HEK293T (cell line): ENCODE measurements at regions not wholly inside any gene's neighbourhood (a gene's known extent, or its start where the extent isn't known, plus 50 kb on each side); places are given as distances from the start of the nearest gene placed in this dataset.

Source experiments
- ARNT ChIP-seq: fragments of 450-650 bp; IDR thresholded peaks from 2 replicates; pipeline ENCODE4 v1.6.1; 2017; ENCODE audit warnings: mild to moderate bottlenecking
- BHLHE40 ChIP-seq: fragments of 450-650 bp; IDR thresholded peaks from 2 replicates; pipeline ENCODE4 v1.6.1; 2016; ENCODE audit warnings: mild to moderate bottlenecking, moderate library complexity, borderline replicate concordance
- FOXA1 ChIP-seq: fragments of 450-650 bp; IDR thresholded peaks from 2 replicates; pipeline ENCODE4 v1.6.1; 2016; ENCODE audit warnings: mild to moderate bottlenecking
- FOXK2 ChIP-seq: fragments of 450-650 bp; IDR thresholded peaks from 2 replicates; pipeline ENCODE4 v1.6.1; 2016; ENCODE audit warnings: mild to moderate bottlenecking
- FOXM1 ChIP-seq: fragments of 450-650 bp; IDR thresholded peaks from 2 replicates; pipeline ENCODE4 v1.6.1; 2017; ENCODE audit warnings: mild to moderate bottlenecking, borderline replicate concordance
- HDGF ChIP-seq: fragments of 450-650 bp; IDR thresholded peaks from 2 replicates; pipeline ENCODE4 v1.6.1; 2017; ENCODE audit warnings: antibody characterized with exemption, borderline replicate concordance
- L3MBTL2 ChIP-seq: fragments of 450-650 bp; conservative IDR thresholded peaks from 2 replicates; pipeline ENCODE4 v1.6.1; 2016; ENCODE audit warnings: mild to moderate bottlenecking
- LEF1 ChIP-seq: fragments of 450-650 bp; IDR thresholded peaks from 2 replicates; pipeline ENCODE4 v1.6.1; 2017; ENCODE audit warnings: mild to moderate bottlenecking, borderline replicate concordance
- NFRKB ChIP-seq: fragments of 450-650 bp; IDR thresholded peaks from 2 replicates; pipeline ENCODE4 v1.6.1; 2016; ENCODE audit warnings: mild to moderate bottlenecking, moderate library complexity
- SP1 ChIP-seq: fragments of 450-650 bp; IDR thresholded peaks from 2 replicates; pipeline ENCODE4 v1.6.1; 2017
- SUZ12 ChIP-seq: fragments of 450-650 bp; IDR thresholded peaks from 2 replicates; pipeline ENCODE4 v1.6.1; 2016; ENCODE audit warnings: mild to moderate bottlenecking
- TARDBP ChIP-seq: fragments of 450-650 bp; IDR thresholded peaks from 2 replicates; pipeline ENCODE4 v1.6.1; 2016
- ZNF384 ChIP-seq: fragments of 450-650 bp; IDR thresholded peaks from 2 replicates; pipeline ENCODE4 v1.6.1; 2016
- TF ChIP-seq, protein P1 (sequence below): fragments of 450-650 bp; IDR thresholded peaks from 2 replicates; pipeline ENCODE4 v1.6.1; 2016

DNA sequence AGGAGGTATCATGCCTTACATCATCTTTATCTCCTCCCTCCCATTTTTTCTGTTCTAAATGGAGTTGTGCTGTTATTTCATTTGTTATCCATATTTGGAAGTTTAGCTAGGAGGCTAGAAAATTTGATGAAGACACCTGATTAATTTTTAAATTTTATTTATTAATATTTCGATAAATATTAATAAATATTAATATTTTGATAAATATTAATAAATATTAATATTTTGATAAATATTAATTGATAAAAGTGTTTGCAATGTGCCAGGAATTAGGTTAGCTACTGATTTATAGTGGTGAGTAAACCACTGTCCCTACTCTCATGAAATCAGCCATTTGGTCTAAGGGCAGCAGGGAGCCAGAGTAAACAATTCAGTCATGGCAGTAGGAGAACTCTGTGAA is 161.4 kb downstream of the GNAT3 start:
- TF ChIP-seq BHLHE40 (no peak), TARDBP (no peak), FOXK2 (no peak), L3MBTL2 (no peak), FOXM1 (no peak), HDGF (no peak), LEF1 (no peak), SUZ12 (no peak), NFRKB (no peak), FOXA1 (no peak), ARNT (no peak), SP1 (no peak), ZNF384 (no peak)
- TF ChIP-seq, protein P1, sequence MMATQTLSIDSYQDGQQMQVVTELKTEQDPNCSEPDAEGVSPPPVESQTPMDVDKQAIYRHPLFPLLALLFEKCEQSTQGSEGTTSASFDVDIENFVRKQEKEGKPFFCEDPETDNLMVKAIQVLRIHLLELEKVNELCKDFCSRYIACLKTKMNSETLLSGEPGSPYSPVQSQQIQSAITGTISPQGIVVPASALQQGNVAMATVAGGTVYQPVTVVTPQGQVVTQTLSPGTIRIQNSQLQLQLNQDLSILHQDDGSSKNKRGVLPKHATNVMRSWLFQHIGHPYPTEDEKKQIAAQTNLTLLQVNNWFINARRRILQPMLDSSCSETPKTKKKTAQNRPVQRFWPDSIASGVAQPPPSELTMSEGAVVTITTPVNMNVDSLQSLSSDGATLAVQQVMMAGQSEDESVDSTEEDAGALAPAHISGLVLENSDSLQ: no peak
